ENCODE measurements at regions not wholly inside any gene's neighbourhood (a gene's known extent, or its start where the extent isn't known, plus 50 kb on each side); places are given as distances from the start of the nearest gene placed in this dataset.

- TF ChIP-seq CTCF (IDR thresholded peaks at IDR 0.05) (no peak), POLR2A (IDR thresholded peaks at IDR 0.05) (no peak)
Observed at GRCh38 chr11:133699071-133699470, 146.2 kb downstream of the SPATA19 start.
